ENCODE measurements at regions not wholly inside any gene's neighbourhood (a gene's known extent, or its start where the extent isn't known, plus 50 kb on each side); places are given as distances from the start of the nearest gene placed in this dataset.
A peak's percentile ranks its signal among the peaks of the same experiment; 100 is the strongest.
"Not testable (repeated sequence)": the region's sequence is repeated elsewhere in the genome, so short reads cannot be mapped to it uniquely, and the experiment has no call there.

GRCh38 chr2:22967756-22968155 lies 417.2 kb upstream of the KLHL29 start:
- DNase-seq, result no peak

GRCh38 chr2:22970284-22970975 lies 414.5 kb upstream of the KLHL29 start:
- DNase-seq, result no peak

- DNase-seq, result no peak
Observed at GRCh38 chr2:22970991-22971390, 414.0 kb upstream of the KLHL29 start.

- no peak for DNase-seq
Observed at GRCh38 chr2:22981785-22982184, 403.2 kb upstream of the KLHL29 start.

- DNase-seq, result not testable (repeated sequence)
Observed at GRCh38 chr2:22984152-22984551, 400.8 kb upstream of the KLHL29 start.

GRCh38 chr2:22990246-22990645 lies 394.7 kb upstream of the KLHL29 start:
- no peak for DNase-seq

- peak; percentile 27 for DNase-seq
Observed at GRCh38 chr2:22991844-22992243, 393.1 kb upstream of the KLHL29 start.

GRCh38 chr2:22992441-22992840 lies 392.5 kb upstream of the KLHL29 start:
- DNase-seq, result no peak

- DNase-seq, result no peak
Observed at GRCh38 chr2:22993250-22993649, 391.7 kb upstream of the KLHL29 start.

GRCh38 chr2:22995576-22995975 lies 389.4 kb upstream of the KLHL29 start:
- DNase-seq, result no peak

GRCh38 chr2:22996911-22997310 lies 388.1 kb upstream of the KLHL29 start:
- DNase-seq, result no peak

- no peak for DNase-seq
Observed at GRCh38 chr2:22998359-22998758, 386.6 kb upstream of the KLHL29 start.

- no peak for DNase-seq
Observed at GRCh38 chr2:22999951-23000350, 385.0 kb upstream of the KLHL29 start.

GRCh38 chr2:23002234-23002633 lies 382.7 kb upstream of the KLHL29 start:
- no peak for DNase-seq

- no peak for DNase-seq
Observed at GRCh38 chr2:23005469-23005868, 379.5 kb upstream of the KLHL29 start.

- DNase-seq, result no peak
Observed at GRCh38 chr2:23007631-23008235, 377.2 kb upstream of the KLHL29 start.

- DNase-seq, result no peak
Observed at GRCh38 chr2:23008440-23008839, 376.5 kb upstream of the KLHL29 start.

- DNase-seq, result no peak
Observed at GRCh38 chr2:23008951-23009350, 376.0 kb upstream of the KLHL29 start.

GRCh38 chr2:23009545-23010149 lies 375.3 kb upstream of the KLHL29 start:
- no peak for DNase-seq

GRCh38 chr2:23012499-23012898 lies 372.5 kb upstream of the KLHL29 start:
- no peak for DNase-seq

GRCh38 chr2:23015651-23016200 lies 369.3 kb upstream of the KLHL29 start:
- no peak for DNase-seq

GRCh38 chr2:23019476-23019875 lies 365.5 kb upstream of the KLHL29 start:
- DNase-seq, result no peak

- DNase-seq, result no peak
Observed at GRCh38 chr2:23020659-23021058, 364.3 kb upstream of the KLHL29 start.

Data from NCI-H2171 treated with DMSO at 0.1 percent for 48 hours (cell line).